Fibroblast of lung (primary cell): ENCODE measurements at regions not wholly inside any gene's neighbourhood (a gene's known extent, or its start where the extent isn't known, plus 50 kb on each side); places are given as distances from the start of the nearest gene placed in this dataset.

Source experiments
- DNase-seq, 2 donors: peaks; one replicate each; pipeline versions ENCODE4 v3.0.0 to v3.0.0-alpha.2; 2010; ENCODE audit warnings: low read depth in 2 of 2
- H2AFZ ChIP-seq: 2 replicates; pipeline ENCODE4 v1.5.1; 2012; ENCODE audit warnings: low read length, control low read depth, inconsistent platforms
- H3K27ac ChIP-seq: 2 replicates; pipeline ENCODE4 v1.5.1; 2011; ENCODE audit warnings: low read length, control low read depth; ENCODE audit not compliant: insufficient read depth
- H3K27me3 ChIP-seq: 2 replicates; pipeline ENCODE4 v1.5.1; 2011; ENCODE audit warnings: mild to moderate bottlenecking, low read length; ENCODE audit not compliant: control insufficient read depth, insufficient read depth
- H3K36me3 ChIP-seq: 2 replicates; pipeline ENCODE4 v1.5.1; 2011; ENCODE audit warnings: low read length; ENCODE audit not compliant: control insufficient read depth, insufficient read depth
- H3K4me1 ChIP-seq: 2 replicates; pipeline ENCODE4 v1.5.1; 2011; ENCODE audit warnings: low read length; ENCODE audit not compliant: control insufficient read depth, insufficient read depth; ENCODE audit errors: extremely low read depth
- H3K4me2 ChIP-seq: 2 replicates; pipeline ENCODE4 v1.5.1; 2011; ENCODE audit warnings: low read length, control low read depth; ENCODE audit not compliant: insufficient read depth; ENCODE audit errors: extremely low read depth
- H3K4me3 ChIP-seq, 4 experiments: fragments of 200-600 bp in 1 of 4; sonication (generic) in 1 of 4; replicated peaks in 1 of 4; 2 replicates each; pipeline ENCODE4 v1.5.1; 2011 to 2016; ENCODE audit warnings: low read length in 4 of 4, low read depth in 3 of 4, mild to moderate bottlenecking in 3 of 4, control low read depth in 2 of 4, inconsistent platforms in 1 of 4, mixed read lengths in 1 of 4; ENCODE audit not compliant: insufficient read depth in 1 of 4; ENCODE audit errors: control extremely low read depth in 1 of 4
- H3K79me2 ChIP-seq: 2 replicates; pipeline ENCODE4 v1.5.1; 2012; ENCODE audit warnings: mild to moderate bottlenecking, low read length, inconsistent platforms; ENCODE audit not compliant: control insufficient read depth, insufficient read depth
- H3K9ac ChIP-seq: 2 replicates; pipeline ENCODE4 v1.5.1; 2011; ENCODE audit warnings: mild to moderate bottlenecking, low read length, control low read depth; ENCODE audit not compliant: insufficient read depth
- H3K9me3 ChIP-seq: 2 replicates; pipeline ENCODE4 v1.5.1; 2012; ENCODE audit warnings: low read depth, low read length; ENCODE audit not compliant: control insufficient read depth, insufficient read depth
- H4K20me1 ChIP-seq: 2 replicates; pipeline ENCODE4 v1.5.1; 2011; ENCODE audit warnings: low read length; ENCODE audit not compliant: control insufficient read depth, insufficient read depth; ENCODE audit errors: extremely low read depth
- CTCF ChIP-seq, 2 donors: IDR thresholded peaks in 1 of 2; conservative IDR thresholded peaks in 1 of 2; 1 replicate in 1 of 2; 2 replicates in 1 of 2; pipeline ENCODE4 v1.5.1; 2011 to 2012; ENCODE audit warnings: low read length in 2 of 2, control low read depth in 1 of 2, inconsistent platforms in 1 of 2, low read depth in 1 of 2, mild to moderate bottlenecking in 1 of 2
- EZH2 ChIP-seq: IDR thresholded peaks from 2 replicates; pipeline ENCODE4 v1.5.1; 2012; ENCODE audit warnings: low read length, control low read depth, mild to moderate bottlenecking; ENCODE audit errors: missing control alignments

DNA sequence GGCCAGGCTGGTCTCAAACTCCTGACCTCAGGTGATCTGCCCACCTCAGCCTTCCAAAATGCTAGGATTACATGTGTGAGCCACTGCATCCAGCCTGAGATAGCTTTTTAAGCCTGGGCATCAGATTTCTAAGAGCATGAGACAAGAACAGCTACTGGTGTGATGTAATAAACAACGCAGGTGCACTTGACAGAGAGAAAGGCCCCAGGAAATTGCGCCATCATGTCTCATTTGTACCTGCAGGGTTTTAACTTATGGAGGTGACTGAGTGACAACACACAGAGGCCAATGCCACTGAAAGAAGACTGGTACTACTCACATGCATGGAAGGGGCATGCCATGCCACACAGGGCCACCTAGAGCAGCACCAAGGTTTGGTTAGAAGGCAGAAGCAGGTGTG, 209.4 kb downstream of the SP3 start:
- H3K9ac ChIP-seq: no peak overlapping the region
- no peaks in the 10 kb centered on the region for H3K9me3 ChIP-seq
- H3K27ac ChIP-seq: no peak overlapping the region
- no peaks in the 10 kb centered on the region for H3K79me2 ChIP-seq
- no peak overlapping the region for H2AFZ ChIP-seq
- H3K4me2 ChIP-seq: no peak overlapping the region
- TF ChIP-seq CTCF (conservative IDR thresholded peaks at IDR 0.05 in 1 of 2, IDR thresholded peaks at IDR 0.05 in 1 of 2; ENCODE audit: low read depth in 1 of 2, low read length in 2 of 2): no peak
- no peak for TF ChIP-seq EZH2
- H3K4me1 ChIP-seq: no peaks in the 10 kb centered on the region
- H3K27me3 ChIP-seq: peaks cover 2% of the 10 kb centered on the region
- no peak overlapping the region for H3K4me3 ChIP-seq
- no peak for DNase-seq
- H3K36me3 ChIP-seq: no peaks in the 10 kb centered on the region
- no peaks in the 10 kb centered on the region for H4K20me1 ChIP-seq

- no peaks in the 10 kb centered on the region for H3K4me1 ChIP-seq
- DNase-seq: no peak
- H2AFZ ChIP-seq: no peak overlapping the region
- no peak overlapping the region for H3K4me3 ChIP-seq
- no peaks in the 10 kb centered on the region for H3K79me2 ChIP-seq
- no peaks in the 10 kb centered on the region for H3K36me3 ChIP-seq
- H3K27me3 ChIP-seq: no peaks in the 10 kb centered on the region
- H3K27ac ChIP-seq: no peak overlapping the region
- no peak overlapping the region for H3K4me2 ChIP-seq
- TF ChIP-seq CTCF (conservative IDR thresholded peaks at IDR 0.05 in 1 of 2, IDR thresholded peaks at IDR 0.05 in 1 of 2; ENCODE audit: low read depth in 1 of 2, low read length in 2 of 2) (no peak), EZH2 (no peak)
- no peak overlapping the region for H3K9ac ChIP-seq
- H4K20me1 ChIP-seq: no peaks in the 10 kb centered on the region
- no peaks in the 10 kb centered on the region for H3K9me3 ChIP-seq
Measured at GRCh38 chr2:173759959-173760358, 205.2 kb downstream of the SP3 start.

DNA sequence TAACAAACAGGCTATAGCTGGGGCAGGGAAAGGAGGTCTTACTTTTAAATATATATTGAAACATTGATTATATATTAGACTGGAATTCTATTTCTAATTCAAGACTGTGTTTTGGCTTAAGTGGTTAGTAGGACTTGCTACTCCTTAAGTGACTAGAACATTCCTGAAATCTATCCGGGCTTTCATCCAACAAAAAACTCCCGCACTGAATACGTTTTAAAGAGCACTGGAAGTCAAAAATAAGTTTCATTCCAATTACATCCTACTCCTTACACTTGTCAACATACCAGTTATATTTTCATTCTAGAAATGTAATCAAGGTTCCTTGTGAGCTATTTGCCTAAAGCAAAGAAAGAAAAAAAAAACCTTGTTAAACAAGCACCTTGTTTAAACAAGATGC, 204.6 kb downstream of the SP3 start:
- Histone ChIP-seq H3K27me3 (no peaks in the 10 kb centered on the region), H3K4me1 (no peaks in the 10 kb centered on the region), H3K27ac (no peak overlapping the region), H4K20me1 (no peaks in the 10 kb centered on the region), H3K4me2 (no peak overlapping the region), H3K36me3 (no peaks in the 10 kb centered on the region), H3K9me3 (no peaks in the 10 kb centered on the region), H3K9ac (no peak overlapping the region), H3K79me2 (no peaks in the 10 kb centered on the region), H3K4me3 (no peak overlapping the region), H2AFZ (no peak overlapping the region)
- peak; percentile 41 to 53 for DNase-seq
- TF ChIP-seq EZH2: no peak
- TF ChIP-seq CTCF (conservative IDR thresholded peaks at IDR 0.05 in 1 of 2, IDR thresholded peaks at IDR 0.05 in 1 of 2; ENCODE audit: low read depth in 1 of 2, low read length in 2 of 2): no peak
